ENCODE measurements at regions not wholly inside any gene's neighbourhood (a gene's known extent, or its start where the extent isn't known, plus 50 kb on each side); places are given as distances from the start of the nearest gene placed in this dataset.
"Not testable (repeated sequence)": the region's sequence is repeated elsewhere in the genome, so short reads cannot be mapped to it uniquely, and the experiment has no call there.

- DNase-seq (ENCODE audit: low read depth): no peak
- TF ChIP-seq CTCF (IDR thresholded peaks at IDR 0.05; ENCODE audit: insufficient read depth, low read depth, low read length, missing control alignments): no peak
- no peak overlapping the region for H3K4me3 ChIP-seq (ENCODE audit: low read depth, low read length)
Measured at GRCh38 chr13:64083811-64084210, 2668.2 kb upstream of the PCDH20 start.

GRCh38 chr13:64083396-64083795, 2667.7 kb upstream of the PCDH20 start:
- TF ChIP-seq CTCF (IDR thresholded peaks at IDR 0.05; ENCODE audit: insufficient read depth, low read depth, low read length, missing control alignments): no peak
- DNase-seq (ENCODE audit: low read depth): no peak

DNA sequence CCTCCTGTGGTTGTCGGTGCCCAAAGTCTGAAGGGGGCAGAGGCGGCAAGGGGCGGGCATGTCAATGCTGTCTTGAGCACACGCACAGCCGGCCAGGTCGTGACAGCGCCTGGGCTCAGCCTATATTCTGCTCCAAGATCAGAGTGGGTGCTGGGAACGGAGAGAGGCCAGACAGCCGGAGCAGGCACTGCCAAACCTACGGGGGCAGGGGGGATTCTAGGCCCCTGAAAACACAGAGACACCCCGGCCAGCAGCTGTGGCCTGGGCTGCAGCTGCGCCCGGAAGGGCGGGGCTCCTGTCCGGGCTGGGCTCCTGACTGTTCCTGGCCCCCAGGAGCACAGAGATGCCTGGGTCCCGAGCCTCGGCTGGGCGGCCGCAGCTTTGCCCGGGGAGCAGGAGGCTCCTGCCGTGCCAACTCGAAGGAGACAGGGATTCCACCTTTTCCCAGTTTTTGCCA, 2662.9 kb upstream of the PCDH20 start:
- no peak for TF ChIP-seq CTCF (IDR thresholded peaks at IDR 0.05; ENCODE audit: insufficient read depth, low read depth, low read length, missing control alignments)
- no peak for DNase-seq (ENCODE audit: low read depth)
- no peak overlapping the region for H3K4me3 ChIP-seq (ENCODE audit: low read depth, low read length)

More at GRCh38 chr13:64083396-64083795, 2667.7 kb upstream of the PCDH20 start:
- H3K4me3 ChIP-seq (ENCODE audit: low read depth, low read length): no peak overlapping the region

- no peak overlapping the region for H3K4me3 ChIP-seq (ENCODE audit: low read depth, low read length)
- TF ChIP-seq CTCF (IDR thresholded peaks at IDR 0.05; ENCODE audit: insufficient read depth, low read depth, low read length, missing control alignments): no peak
- DNase-seq (ENCODE audit: low read depth): peak; percentile 21
Measured at GRCh38 chr13:64078025-64078424, 2662.4 kb upstream of the PCDH20 start.

- not testable (repeated sequence) for H3K4me3 ChIP-seq (ENCODE audit: low read depth, low read length); DNase-seq (ENCODE audit: low read depth)
Measured at GRCh38 chr13:64077132-64077835, 2661.6 kb upstream of the PCDH20 start.

- no peak for TF ChIP-seq CTCF (IDR thresholded peaks at IDR 0.05; ENCODE audit: insufficient read depth, low read depth, low read length, missing control alignments)
- DNase-seq (ENCODE audit: low read depth): peak; percentile 51
- H3K4me3 ChIP-seq (ENCODE audit: low read depth, low read length): peak overlapping the region; percentile 27; the same call in 1 of the 2 replicates
Measured at GRCh38 chr13:64075543-64076271, 2660.1 kb upstream of the PCDH20 start.

GRCh38 chr13:64074971-64075474, 2659.4 kb upstream of the PCDH20 start:
- no peak for DNase-seq (ENCODE audit: low read depth)
- TF ChIP-seq CTCF (IDR thresholded peaks at IDR 0.05; ENCODE audit: insufficient read depth, low read depth, low read length, missing control alignments): no peak
- peak overlapping the region; percentile 27 for H3K4me3 ChIP-seq (ENCODE audit: low read depth, low read length)
